Activated CD4-positive, alpha-beta T cell treated with anti-CD3 and anti-CD28 coated beads, Interleukin-2, amount 10 ng/mL, durations not matched to agents 7 days and 5 days (primary cell): ENCODE measurements at regions not wholly inside any gene's neighbourhood (a gene's known extent, or its start where the extent isn't known, plus 50 kb on each side); places are given as distances from the start of the nearest gene placed in this dataset.

Experiments used
- CTCF ChIA-PET: fragments of 350-600 bp; sonication (Branson Sonifier 250); formaldehyde crosslinking; loops from one replicate; lab custom pipeline; 2021; ENCODE audit warnings: antibody characterized with exemption; lab: Charles Lee
- POLR2A ChIA-PET: fragments of 350-600 bp; sonication (Branson Sonifier 250); formaldehyde crosslinking; loops from one replicate; lab custom pipeline; 2021; ENCODE audit warnings: antibody characterized with exemption; lab: Charles Lee
- DNase-seq: peaks from one replicate; pipeline ENCODE4 v3.0.0-alpha.2; 2020
- H3K27ac Mint-ChIP-seq: one replicate; pipeline ENCODE4 v1.8.0; 2021; ENCODE audit warnings: mild to moderate bottlenecking, moderate library complexity, mixed read lengths
- H3K27me3 Mint-ChIP-seq: one replicate; pipeline ENCODE4 v1.8.0; 2021; ENCODE audit warnings: mixed read lengths
- H3K36me3 Mint-ChIP-seq: one replicate; pipeline ENCODE4 v1.8.0; 2021; ENCODE audit warnings: low read depth, mixed read lengths
- H3K4me1 Mint-ChIP-seq: one replicate; pipeline ENCODE4 v1.8.0; 2021; ENCODE audit warnings: mixed read lengths
- H3K4me3 Mint-ChIP-seq: one replicate; pipeline ENCODE4 v1.8.0; 2021; ENCODE audit warnings: mild to moderate bottlenecking, moderate library complexity, mixed read lengths
- H3K9me3 Mint-ChIP-seq: one replicate; pipeline ENCODE4 v1.8.0; 2021; ENCODE audit warnings: mixed read lengths

- Mint-ChIP-seq H3K9me3 (no peaks in the 10 kb centered on the region), H3K4me1 (peaks cover 2% of the 10 kb centered on the region), H3K4me3 (no peak overlapping the region), H3K27me3 (peaks cover 7% of the 10 kb centered on the region), H3K36me3 (no peaks in the 10 kb centered on the region), H3K27ac (no peak overlapping the region)
- DNase-seq = no peak
- CTCF ChIA-PET = no interaction called here
- POLR2A ChIA-PET = no interaction called here
Observed at GRCh38 chr21:35674091-35674671, 386.1 kb downstream of the SETD4 start.

- peaks cover 7% of the 10 kb centered on the region for H3K27me3 Mint-ChIP-seq
- no peak overlapping the region for H3K27ac Mint-ChIP-seq
- ChIA-PET CTCF (no interaction called here), POLR2A (no interaction called here)
- H3K4me3 Mint-ChIP-seq = no peak overlapping the region
- no peaks in the 10 kb centered on the region for H3K36me3 Mint-ChIP-seq
- peaks cover 2% of the 10 kb centered on the region for H3K4me1 Mint-ChIP-seq
- DNase-seq = no peak
- H3K9me3 Mint-ChIP-seq = no peaks in the 10 kb centered on the region
Observed at GRCh38 chr21:35672313-35672712, 388.0 kb downstream of the SETD4 start.

- H3K4me1 Mint-ChIP-seq = no peaks in the 10 kb centered on the region
- no peaks in the 10 kb centered on the region for H3K36me3 Mint-ChIP-seq
- no peak overlapping the region for H3K4me3 Mint-ChIP-seq
- no peak overlapping the region for H3K27ac Mint-ChIP-seq
- no peak for DNase-seq
- no peaks in the 10 kb centered on the region for H3K9me3 Mint-ChIP-seq
- POLR2A ChIA-PET = no interaction called here
- CTCF ChIA-PET = interaction anchor here (1.6 kb wide), 1 partner anchor 12 kb away, joined by 4 read pairs; no protein-coding TSS in a partner anchor
- H3K27me3 Mint-ChIP-seq = peaks cover 14% of the 10 kb centered on the region
Observed at GRCh38 chr21:35664683-35665082, 395.6 kb downstream of the SETD4 start.

GRCh38 chr21:35663856-35664606 is 396.3 kb downstream of the SETD4 start:
- ChIA-PET CTCF (no interaction called here), POLR2A (no interaction called here)
- no peak for DNase-seq
- H3K9me3 Mint-ChIP-seq = no peaks in the 10 kb centered on the region
- H3K36me3 Mint-ChIP-seq = no peaks in the 10 kb centered on the region
- H3K27ac Mint-ChIP-seq = no peak overlapping the region
- H3K4me1 Mint-ChIP-seq = no peaks in the 10 kb centered on the region
- H3K27me3 Mint-ChIP-seq = peaks cover 13% of the 10 kb centered on the region
- H3K4me3 Mint-ChIP-seq = no peak overlapping the region

- ChIA-PET CTCF (no interaction called here), POLR2A (no interaction called here)
- DNase-seq = peak; percentile 27
- H3K9me3 Mint-ChIP-seq = no peaks in the 10 kb centered on the region
- peaks cover 1% of the 10 kb centered on the region for H3K27me3 Mint-ChIP-seq
- H3K4me3 Mint-ChIP-seq = no peak overlapping the region
- peaks cover 16% of the 10 kb centered on the region for H3K4me1 Mint-ChIP-seq
- H3K36me3 Mint-ChIP-seq = no peaks in the 10 kb centered on the region
- no peak overlapping the region for H3K27ac Mint-ChIP-seq
Observed at GRCh38 chr21:35658242-35658641, 402.1 kb downstream of the SETD4 start.

- DNase-seq = no peak
- H3K27ac Mint-ChIP-seq = no peak overlapping the region
- ChIA-PET CTCF (no interaction called here), POLR2A (no interaction called here)
- H3K4me1 Mint-ChIP-seq = peaks cover 6% of the 10 kb centered on the region
- H3K27me3 Mint-ChIP-seq = peaks cover 3% of the 10 kb centered on the region
- no peaks in the 10 kb centered on the region for H3K36me3 Mint-ChIP-seq
- no peaks in the 10 kb centered on the region for H3K9me3 Mint-ChIP-seq
- H3K4me3 Mint-ChIP-seq = no peak overlapping the region
Observed at GRCh38 chr21:35652872-35653271, 407.5 kb downstream of the SETD4 start.

GRCh38 chr21:35652196-35652595 is 408.1 kb downstream of the SETD4 start:
- H3K4me1 Mint-ChIP-seq = no peaks in the 10 kb centered on the region
- CTCF ChIA-PET = no interaction called here
- H3K9me3 Mint-ChIP-seq = no peaks in the 10 kb centered on the region
- H3K4me3 Mint-ChIP-seq = no peak overlapping the region
- H3K27me3 Mint-ChIP-seq = peaks cover 4% of the 10 kb centered on the region
- no peak overlapping the region for H3K27ac Mint-ChIP-seq
- no peaks in the 10 kb centered on the region for H3K36me3 Mint-ChIP-seq
- no peak for DNase-seq
- POLR2A ChIA-PET = no interaction called here

GRCh38 chr21:35651196-35651595 is 409.1 kb downstream of the SETD4 start:
- no peaks in the 10 kb centered on the region for H3K9me3 Mint-ChIP-seq
- no peak overlapping the region for H3K4me3 Mint-ChIP-seq
- ChIA-PET POLR2A (no interaction called here), CTCF (interaction anchor here (0.8 kb wide), 1 partner anchor 22 kb away, joined by 7 read pairs; no protein-coding TSS in a partner anchor)
- no peak overlapping the region for H3K27ac Mint-ChIP-seq
- DNase-seq = no peak
- no peaks in the 10 kb centered on the region for H3K36me3 Mint-ChIP-seq
- H3K4me1 Mint-ChIP-seq = no peaks in the 10 kb centered on the region
- H3K27me3 Mint-ChIP-seq = peaks cover 5% of the 10 kb centered on the region

- POLR2A ChIA-PET = no interaction called here
- no peak overlapping the region for H3K4me3 Mint-ChIP-seq
- no peak for DNase-seq
- H3K4me1 Mint-ChIP-seq = no peaks in the 10 kb centered on the region
- H3K27ac Mint-ChIP-seq = no peak overlapping the region
- CTCF ChIA-PET = no interaction called here
- no peaks in the 10 kb centered on the region for H3K36me3 Mint-ChIP-seq
- no peaks in the 10 kb centered on the region for H3K9me3 Mint-ChIP-seq
- peaks cover 5% of the 10 kb centered on the region for H3K27me3 Mint-ChIP-seq
Observed at GRCh38 chr21:35649186-35649585, 411.1 kb downstream of the SETD4 start.

- no peaks in the 10 kb centered on the region for H3K36me3 Mint-ChIP-seq
- no peaks in the 10 kb centered on the region for H3K4me1 Mint-ChIP-seq
- no peak for DNase-seq
- peaks cover 5% of the 10 kb centered on the region for H3K27me3 Mint-ChIP-seq
- ChIA-PET CTCF (interaction anchor here (0.6 kb wide), 1 partner anchor 1155 kb away, joined by 3 read pairs; no protein-coding TSS in a partner anchor), POLR2A (no interaction called here)
- H3K9me3 Mint-ChIP-seq = no peaks in the 10 kb centered on the region
- H3K27ac Mint-ChIP-seq = no peak overlapping the region
- H3K4me3 Mint-ChIP-seq = no peak overlapping the region
Observed at GRCh38 chr21:35648512-35648911, 411.8 kb downstream of the SETD4 start.

- Mint-ChIP-seq H3K4me3 (no peak overlapping the region), H3K27me3 (peaks cover 7% of the 10 kb centered on the region), H3K4me1 (no peaks in the 10 kb centered on the region), H3K9me3 (no peaks in the 10 kb centered on the region), H3K27ac (no peak overlapping the region), H3K36me3 (no peaks in the 10 kb centered on the region)
- ChIA-PET CTCF (no interaction called here), POLR2A (no interaction called here)
- DNase-seq = no peak
Observed at GRCh38 chr21:35646606-35647005, 413.7 kb downstream of the SETD4 start.

GRCh38 chr21:35645991-35646390 is 414.3 kb downstream of the SETD4 start:
- POLR2A ChIA-PET = no interaction called here
- Mint-ChIP-seq H3K4me3 (no peak overlapping the region), H3K27ac (no peak overlapping the region), H3K4me1 (no peaks in the 10 kb centered on the region), H3K36me3 (no peaks in the 10 kb centered on the region), H3K9me3 (no peaks in the 10 kb centered on the region), H3K27me3 (peaks cover 9% of the 10 kb centered on the region)
- no peak for DNase-seq
- CTCF ChIA-PET = no interaction called here

- H3K36me3 Mint-ChIP-seq = no peaks in the 10 kb centered on the region
- no peak overlapping the region for H3K4me3 Mint-ChIP-seq
- no peaks in the 10 kb centered on the region for H3K4me1 Mint-ChIP-seq
- peaks cover 12% of the 10 kb centered on the region for H3K27me3 Mint-ChIP-seq
- ChIA-PET POLR2A (no interaction called here), CTCF (no interaction called here)
- H3K27ac Mint-ChIP-seq = no peak overlapping the region
- H3K9me3 Mint-ChIP-seq = no peaks in the 10 kb centered on the region
- no peak for DNase-seq
Observed at GRCh38 chr21:35644523-35644922, 415.8 kb downstream of the SETD4 start.
